SK-MEL-5 (cell line): ENCODE measurements at regions not wholly inside any gene's neighbourhood (a gene's known extent, or its start where the extent isn't known, plus 50 kb on each side); places are given as distances from the start of the nearest gene placed in this dataset.
A peak's percentile ranks its signal among the peaks of the same experiment; 100 is the strongest.
"Not testable (repeated sequence)": the region's sequence is repeated elsewhere in the genome, so short reads cannot be mapped to it uniquely, and the experiment has no call there.

Experiments used
- DNase-seq: peaks from one replicate; pipeline ENCODE4 v3.0.0-alpha.2; 2016; ENCODE audit warnings: low read depth, low spot score
- in situ Hi-C: cut with HindIII; loops from 2 replicates; pipeline ENCODE4 v1.10.0; 2016; ENCODE audit warnings: low sequenced_read_pairs, high pct_unique_total_duplicates, low pct_unique_long_range_greater_than_20kb

GRCh38 chr5:145666591-145666990 lies 168.6 kb downstream of the PRELID2 start:
- DNase-seq = no peak
- in situ Hi-C loops = no loop called here

GRCh38 chr5:145661737-145662485 lies 173.2 kb downstream of the PRELID2 start:
- no peak for DNase-seq
- in situ Hi-C loops = no loop called here

GRCh38 chr5:145660897-145661640 lies 174.1 kb downstream of the PRELID2 start:
- DNase-seq = no peak
- in situ Hi-C loops = no loop called here

GRCh38 chr5:145658435-145658834 lies 176.7 kb downstream of the PRELID2 start:
- peak; percentile 41 for DNase-seq
- in situ Hi-C loops = no loop called here

GRCh38 chr5:145652700-145653099 lies 182.4 kb downstream of the PRELID2 start:
- in situ Hi-C loops, DNase-seq: not testable (repeated sequence)

- DNase-seq, in situ Hi-C loops: not testable (repeated sequence)
Observed at GRCh38 chr5:145647137-145647536, 188.0 kb downstream of the PRELID2 start.

- in situ Hi-C loops, DNase-seq: not testable (repeated sequence)
Observed at GRCh38 chr5:145643214-145643613, 191.9 kb downstream of the PRELID2 start.

- in situ Hi-C loops = no loop called here
- DNase-seq = no peak
Observed at GRCh38 chr5:145637396-145637795, 197.7 kb downstream of the PRELID2 start.

- DNase-seq = no peak
- in situ Hi-C loops = no loop called here
Observed at GRCh38 chr5:145636371-145636770, 198.8 kb downstream of the PRELID2 start.

- in situ Hi-C loops = no loop called here
- DNase-seq = no peak
Observed at GRCh38 chr5:145633474-145633873, 201.7 kb downstream of the PRELID2 start.

GRCh38 chr5:145632701-145633100 lies 202.4 kb downstream of the PRELID2 start:
- in situ Hi-C loops = no loop called here
- DNase-seq = no peak

- in situ Hi-C loops = no loop called here
- DNase-seq = no peak
Observed at GRCh38 chr5:145629047-145629446, 206.1 kb downstream of the PRELID2 start.

GRCh38 chr5:145628525-145628924 lies 206.6 kb downstream of the PRELID2 start:
- in situ Hi-C loops = no loop called here
- DNase-seq = no peak

- DNase-seq = no peak
- in situ Hi-C loops = no loop called here
Observed at GRCh38 chr5:145619806-145620310, 215.3 kb downstream of the PRELID2 start.

GRCh38 chr5:145616739-145617138 lies 218.4 kb downstream of the PRELID2 start:
- in situ Hi-C loops, DNase-seq: not testable (repeated sequence)

- in situ Hi-C loops = no loop called here
- peak; percentile 19 for DNase-seq
Observed at GRCh38 chr5:145598983-145599382, 236.2 kb downstream of the PRELID2 start.

- no peak for DNase-seq
- in situ Hi-C loops = no loop called here
Observed at GRCh38 chr5:145598184-145598583, 237.0 kb downstream of the PRELID2 start.

GRCh38 chr5:145591578-145591977 lies 243.6 kb downstream of the PRELID2 start:
- DNase-seq = no peak
- in situ Hi-C loops = no loop called here

GRCh38 chr5:145589063-145589462 lies 246.1 kb downstream of the PRELID2 start:
- in situ Hi-C loops = no loop called here
- no peak for DNase-seq
